ENCODE measurements at regions not wholly inside any gene's neighbourhood (a gene's known extent, or its start where the extent isn't known, plus 50 kb on each side); places are given as distances from the start of the nearest gene placed in this dataset.

GRCh38 chr12:59314209-59314608 is 281.6 kb upstream of the SLC16A7 start:
- no peak for DNase-seq (ENCODE audit: low spot score)
- Histone ChIP-seq H2AFZ (no peak overlapping the region), H3K27me3 (no peaks in the 10 kb centered on the region), H3K4me1 (ENCODE audit: insufficient read depth) (no peaks in the 10 kb centered on the region), H3K9me3 (ENCODE audit: low read depth) (no peaks in the 10 kb centered on the region), H3K36me3 (replicated peaks; ENCODE audit: insufficient read depth, low read depth) (no peaks in the 10 kb centered on the region), H3K79me2 (no peaks in the 10 kb centered on the region), H3K4me3 (no peak overlapping the region), H3K27ac (no peak overlapping the region), H3K4me2 (no peak overlapping the region), H3K9me2 (replicated peaks; ENCODE audit: insufficient read depth) (no peaks in the 10 kb centered on the region), H4K20me1 (ENCODE audit: insufficient read depth, poor library complexity, severe bottlenecking) (no peaks in the 10 kb centered on the region)
- WGBS (ENCODE audit: low lambda C conversion rate, missing lambda C conversion rate), result 89% methylated on average over 1 of the region's 1 CpG
- TF ChIP-seq EZH2phosphoT487 (IDR thresholded peaks at IDR 0.05; ENCODE audit: low read depth, severe bottlenecking, unreplicated experiment) (no peak), EZH2 (IDR thresholded peaks at IDR 0.05; ENCODE audit: borderline replicate concordance) (no peak)
- TF ChIP-seq, protein P1, sequence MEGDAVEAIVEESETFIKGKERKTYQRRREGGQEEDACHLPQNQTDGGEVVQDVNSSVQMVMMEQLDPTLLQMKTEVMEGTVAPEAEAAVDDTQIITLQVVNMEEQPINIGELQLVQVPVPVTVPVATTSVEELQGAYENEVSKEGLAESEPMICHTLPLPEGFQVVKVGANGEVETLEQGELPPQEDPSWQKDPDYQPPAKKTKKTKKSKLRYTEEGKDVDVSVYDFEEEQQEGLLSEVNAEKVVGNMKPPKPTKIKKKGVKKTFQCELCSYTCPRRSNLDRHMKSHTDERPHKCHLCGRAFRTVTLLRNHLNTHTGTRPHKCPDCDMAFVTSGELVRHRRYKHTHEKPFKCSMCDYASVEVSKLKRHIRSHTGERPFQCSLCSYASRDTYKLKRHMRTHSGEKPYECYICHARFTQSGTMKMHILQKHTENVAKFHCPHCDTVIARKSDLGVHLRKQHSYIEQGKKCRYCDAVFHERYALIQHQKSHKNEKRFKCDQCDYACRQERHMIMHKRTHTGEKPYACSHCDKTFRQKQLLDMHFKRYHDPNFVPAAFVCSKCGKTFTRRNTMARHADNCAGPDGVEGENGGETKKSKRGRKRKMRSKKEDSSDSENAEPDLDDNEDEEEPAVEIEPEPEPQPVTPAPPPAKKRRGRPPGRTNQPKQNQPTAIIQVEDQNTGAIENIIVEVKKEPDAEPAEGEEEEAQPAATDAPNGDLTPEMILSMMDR (IDR thresholded peaks at IDR 0.05; ENCODE audit: poor library complexity), result no peak

DNA sequence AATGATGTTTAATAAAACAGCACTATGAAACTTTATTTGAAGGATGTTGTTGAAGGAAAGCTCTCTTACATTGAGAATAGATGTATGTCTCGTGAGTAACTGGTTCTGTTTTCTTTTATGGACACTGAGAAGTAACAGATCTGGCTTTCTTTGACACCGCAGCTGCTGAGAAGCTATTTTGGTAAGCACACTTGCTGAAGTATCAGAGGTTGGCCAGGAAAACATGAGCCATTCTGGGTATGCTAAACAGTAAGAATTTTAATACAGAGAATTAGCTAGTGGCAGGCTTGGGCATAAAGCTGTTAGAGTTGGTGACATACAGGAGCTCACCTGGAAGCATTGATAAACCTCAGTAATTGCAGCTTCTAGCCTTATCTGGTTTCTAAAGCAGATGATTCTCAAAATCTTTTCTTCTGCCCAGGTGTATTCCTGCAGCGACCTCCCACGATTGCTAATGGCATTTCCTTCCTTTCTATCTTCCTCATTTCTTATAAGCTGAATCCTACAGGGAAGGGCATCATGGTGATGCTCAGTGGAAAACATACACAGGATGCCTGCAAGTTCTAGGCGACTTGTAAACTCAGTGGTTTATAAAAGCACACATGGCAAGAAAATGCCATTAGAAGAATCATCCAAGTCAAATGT is 291.6 kb upstream of the SLC16A7 start:
- no peaks in the 10 kb centered on the region for H3K9me2 ChIP-seq (replicated peaks; ENCODE audit: insufficient read depth)
- H3K4me3 ChIP-seq, result no peak overlapping the region
- no peak for DNase-seq (ENCODE audit: low spot score)
- H4K20me1 ChIP-seq (ENCODE audit: insufficient read depth, poor library complexity, severe bottlenecking), result no peaks in the 10 kb centered on the region
- TF ChIP-seq EZH2 (IDR thresholded peaks at IDR 0.05; ENCODE audit: borderline replicate concordance) (no peak), EZH2phosphoT487 (IDR thresholded peaks at IDR 0.05; ENCODE audit: low read depth, severe bottlenecking, unreplicated experiment) (no peak)
- no peak overlapping the region for H2AFZ ChIP-seq
- no peaks in the 10 kb centered on the region for H3K27me3 ChIP-seq
- no peaks in the 10 kb centered on the region for H3K36me3 ChIP-seq (replicated peaks; ENCODE audit: insufficient read depth, low read depth)
- no peak overlapping the region for H3K27ac ChIP-seq
- H3K9me3 ChIP-seq (ENCODE audit: low read depth), result no peaks in the 10 kb centered on the region
- H3K4me2 ChIP-seq, result no peak overlapping the region
- WGBS (ENCODE audit: low lambda C conversion rate, missing lambda C conversion rate), result 71% methylated on average over 5 of the region's 5 CpGs
- H3K79me2 ChIP-seq, result no peaks in the 10 kb centered on the region
- H3K4me1 ChIP-seq (ENCODE audit: insufficient read depth), result no peaks in the 10 kb centered on the region

- H3K4me3 ChIP-seq, result no peak overlapping the region
- no peaks in the 10 kb centered on the region for H3K27me3 ChIP-seq
- H3K79me2 ChIP-seq, result no peaks in the 10 kb centered on the region
- no peak overlapping the region for H3K27ac ChIP-seq
- no peak overlapping the region for H2AFZ ChIP-seq
- WGBS (ENCODE audit: low lambda C conversion rate, missing lambda C conversion rate), result 90% methylated on average over 4 of the region's 4 CpGs
- H3K4me1 ChIP-seq (ENCODE audit: insufficient read depth), result no peaks in the 10 kb centered on the region
- no peaks in the 10 kb centered on the region for H3K9me2 ChIP-seq (replicated peaks; ENCODE audit: insufficient read depth)
- H3K4me2 ChIP-seq, result no peak overlapping the region
- H4K20me1 ChIP-seq (ENCODE audit: insufficient read depth, poor library complexity, severe bottlenecking), result no peaks in the 10 kb centered on the region
- no peaks in the 10 kb centered on the region for H3K9me3 ChIP-seq (ENCODE audit: low read depth)
- no peak for DNase-seq (ENCODE audit: low spot score)
- TF ChIP-seq EZH2 (IDR thresholded peaks at IDR 0.05; ENCODE audit: borderline replicate concordance), result no peak
- TF ChIP-seq EZH2phosphoT487 (IDR thresholded peaks at IDR 0.05; ENCODE audit: low read depth, severe bottlenecking, unreplicated experiment), result no peak
- TF ChIP-seq, protein P1 (IDR thresholded peaks at IDR 0.05; ENCODE audit: poor library complexity), result no peak
- no peaks in the 10 kb centered on the region for H3K36me3 ChIP-seq (replicated peaks; ENCODE audit: insufficient read depth, low read depth)
Measured at GRCh38 chr12:59298296-59298695, 297.5 kb upstream of the SLC16A7 start.

DNA sequence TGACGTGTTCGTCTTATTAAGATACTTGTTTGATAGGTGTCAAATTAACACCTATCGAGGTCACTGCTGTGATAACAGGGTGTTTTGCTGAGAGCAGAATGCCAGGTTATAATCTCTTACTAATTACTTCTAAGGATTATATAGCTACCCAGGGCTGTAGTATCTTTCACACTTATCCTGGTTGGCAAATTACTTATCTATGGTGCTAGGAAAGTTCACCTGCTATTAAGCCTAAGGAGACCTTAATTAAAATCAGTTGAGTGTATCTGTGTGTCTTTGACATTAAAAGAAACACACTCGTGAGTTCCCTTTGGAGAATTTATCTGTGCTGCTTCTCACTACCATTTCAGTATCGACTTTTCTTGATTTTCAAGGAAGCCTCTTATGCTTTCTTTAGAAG is 301.6 kb upstream of the SLC16A7 start:
- DNase-seq (ENCODE audit: low spot score), result no peak
- H3K27me3 ChIP-seq, result no peaks in the 10 kb centered on the region
- no peaks in the 10 kb centered on the region for H3K79me2 ChIP-seq
- H3K36me3 ChIP-seq (replicated peaks; ENCODE audit: insufficient read depth, low read depth), result no peaks in the 10 kb centered on the region
- no peak overlapping the region for H3K4me3 ChIP-seq
- H3K27ac ChIP-seq, result no peak overlapping the region
- 77% methylated on average over 5 of the region's 5 CpGs for WGBS (ENCODE audit: low lambda C conversion rate, missing lambda C conversion rate)
- no peaks in the 10 kb centered on the region for H3K9me2 ChIP-seq (replicated peaks; ENCODE audit: insufficient read depth)
- H4K20me1 ChIP-seq (ENCODE audit: insufficient read depth, poor library complexity, severe bottlenecking), result no peaks in the 10 kb centered on the region
- H2AFZ ChIP-seq, result no peak overlapping the region
- TF ChIP-seq EZH2 (IDR thresholded peaks at IDR 0.05; ENCODE audit: borderline replicate concordance), result no peak
- TF ChIP-seq EZH2phosphoT487 (IDR thresholded peaks at IDR 0.05; ENCODE audit: low read depth, severe bottlenecking, unreplicated experiment), result no peak
- TF ChIP-seq, protein P1 (IDR thresholded peaks at IDR 0.05; ENCODE audit: poor library complexity), result no peak
- H3K4me2 ChIP-seq, result no peak overlapping the region
- no peaks in the 10 kb centered on the region for H3K4me1 ChIP-seq (ENCODE audit: insufficient read depth)
- H3K9me3 ChIP-seq (ENCODE audit: low read depth), result no peaks in the 10 kb centered on the region

Measured in hepatocyte (in vitro differentiated cells).